GM21576 (cell line): ENCODE measurements at regions not wholly inside any gene's neighbourhood (a gene's known extent, or its start where the extent isn't known, plus 50 kb on each side); places are given as distances from the start of the nearest gene placed in this dataset.

ENCODE experiments used
- ATAC-seq: cut with Tn5 transposase; IDR thresholded peaks from one replicate; pipeline ENCODE4 v1.9.1; 2021; ENCODE audit warnings: mild to moderate bottlenecking, moderate library complexity; ENCODE audit not compliant: unreplicated experiment

DNA sequence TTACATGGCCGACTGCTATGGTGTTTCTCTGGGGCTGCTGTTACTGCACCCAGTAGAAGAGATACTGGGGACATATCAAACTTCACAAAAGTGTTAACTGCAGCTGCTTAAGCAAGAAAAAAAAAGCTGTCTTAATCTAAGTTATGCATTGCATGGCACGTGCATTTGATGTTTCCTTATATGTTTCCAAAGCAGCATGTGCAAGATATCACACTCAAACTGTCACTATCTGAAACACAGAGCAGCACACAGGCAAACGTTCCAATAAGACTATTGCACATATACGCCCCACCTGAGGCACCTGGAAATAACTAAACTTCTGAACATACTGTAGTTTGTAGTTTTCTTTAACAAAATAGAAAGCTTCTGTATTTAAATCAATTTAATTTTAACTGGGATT, 671.4 kb upstream of the ADGRL2 start:
- ATAC-seq, result no peak

DNA sequence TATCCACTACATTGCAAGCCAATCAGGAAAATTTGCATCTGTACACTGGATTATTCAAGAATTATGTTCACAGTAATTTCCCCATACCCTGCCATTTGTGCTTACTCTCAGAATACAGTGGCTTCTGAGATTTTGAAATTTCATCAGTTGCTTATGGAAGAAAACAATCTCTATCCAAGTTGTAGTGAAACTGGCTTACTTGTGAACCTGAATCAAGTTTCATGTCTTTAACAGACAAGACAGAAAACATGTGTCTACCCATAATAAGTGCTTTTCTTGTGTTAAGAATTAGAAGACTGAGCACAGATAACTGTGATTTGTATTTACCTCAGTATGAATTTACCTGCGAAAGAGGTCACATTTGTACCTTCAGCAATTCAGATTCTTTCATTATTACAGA, 672.7 kb upstream of the ADGRL2 start:
- ATAC-seq, result no peak

DNA sequence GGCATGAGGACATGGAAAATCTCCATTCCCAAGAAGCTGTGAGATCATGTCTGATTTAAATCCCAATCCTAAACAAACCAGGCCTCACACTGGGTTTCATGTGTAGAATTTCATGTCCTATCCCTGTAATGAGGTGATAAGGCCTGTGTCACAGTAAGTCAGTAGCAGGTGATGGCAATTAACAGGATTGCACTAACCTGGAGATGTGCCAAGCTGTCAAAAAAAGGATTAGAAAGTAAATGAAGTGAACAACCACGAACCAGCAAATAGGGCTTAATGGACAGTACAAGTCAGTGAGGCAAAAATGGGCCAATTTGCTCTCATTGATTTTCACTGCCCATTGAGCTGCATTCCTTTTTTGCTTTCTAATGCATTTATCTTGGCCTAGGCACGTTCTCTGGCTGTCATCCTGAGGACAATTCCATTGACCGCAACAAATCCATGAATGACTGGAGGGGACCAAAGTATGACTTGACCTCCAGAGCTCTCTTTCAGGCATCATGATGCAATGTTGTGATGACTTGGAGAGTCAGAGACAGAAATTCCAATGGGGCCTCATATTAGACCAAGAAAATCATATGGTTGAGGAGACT, 673.6 kb upstream of the ADGRL2 start:
- no peak for ATAC-seq

DNA sequence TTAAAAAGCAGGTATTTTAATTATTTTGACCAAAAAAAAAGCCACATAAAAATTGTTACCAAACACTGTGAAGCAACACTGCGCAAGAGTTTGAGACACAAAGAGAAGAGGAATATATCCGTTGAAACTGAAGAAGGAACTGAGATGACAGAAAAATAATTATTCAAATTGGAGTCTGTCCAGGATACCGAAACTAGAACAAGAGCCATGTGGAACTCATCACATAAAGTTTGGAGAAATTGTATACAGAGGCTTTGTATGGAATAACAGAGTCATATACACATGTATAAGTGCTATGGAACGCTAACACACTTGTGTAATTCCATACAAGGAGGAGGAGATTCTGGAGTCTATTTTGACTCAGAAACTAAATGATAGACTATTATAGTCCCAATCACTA, 675.1 kb upstream of the ADGRL2 start:
- no peak for ATAC-seq

DNA sequence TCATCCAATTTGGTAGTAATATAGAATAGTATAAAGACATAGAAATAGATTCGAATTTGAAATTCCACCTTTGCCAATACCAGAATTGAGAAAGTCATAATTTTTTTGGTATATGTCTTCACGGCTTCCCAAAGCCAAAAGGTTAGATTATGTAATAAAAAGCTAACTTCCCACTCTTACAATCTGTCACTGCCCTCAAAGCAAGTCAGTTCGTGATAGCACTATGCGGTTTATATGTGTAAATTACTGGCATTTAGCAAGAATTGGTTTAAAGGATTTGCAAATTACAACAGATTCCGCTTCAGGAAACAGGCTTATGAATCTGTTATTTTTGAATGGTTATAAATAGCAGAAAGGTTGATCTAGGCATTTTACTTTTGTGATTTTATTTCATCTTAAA, 679.4 kb upstream of the ADGRL2 start:
- no peak for ATAC-seq

DNA sequence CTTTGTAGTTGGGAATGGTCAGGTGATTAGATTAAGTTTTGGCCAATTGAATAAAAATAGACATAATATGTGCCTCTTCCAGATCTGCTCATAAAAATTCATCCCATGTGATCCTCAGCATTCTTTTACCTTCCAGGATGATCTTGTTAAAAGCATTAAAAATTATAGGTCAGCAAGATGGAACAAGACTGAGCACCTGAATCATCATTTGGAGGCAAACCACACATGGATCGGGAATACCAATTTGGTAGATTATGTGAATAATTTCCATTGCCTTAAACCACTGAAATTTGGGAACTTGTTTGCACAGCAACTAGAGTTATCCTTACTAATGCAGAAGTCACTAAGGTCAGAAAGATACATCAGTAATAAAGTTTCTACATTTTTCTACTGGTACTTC, 681.4 kb upstream of the ADGRL2 start:
- no peak for ATAC-seq

DNA sequence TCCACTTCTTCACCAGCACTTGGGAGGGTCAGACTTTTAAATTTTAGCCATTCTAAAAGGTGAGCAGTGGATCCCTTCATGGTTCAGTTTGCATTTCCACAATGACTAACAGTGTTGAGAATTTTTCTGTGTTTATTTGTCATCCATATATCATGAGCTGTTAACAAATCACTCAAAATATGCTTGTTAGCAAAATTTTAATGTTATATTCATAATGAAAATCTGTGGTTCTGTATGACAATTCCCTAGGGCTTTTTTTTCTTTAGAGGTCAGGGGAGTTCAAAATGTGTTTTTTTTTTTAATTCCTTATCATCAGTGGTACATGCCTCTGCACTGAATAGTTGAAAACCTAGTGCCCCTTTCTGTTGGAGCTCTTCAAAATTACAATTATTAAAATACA, 682.2 kb upstream of the ADGRL2 start:
- no peak for ATAC-seq

DNA sequence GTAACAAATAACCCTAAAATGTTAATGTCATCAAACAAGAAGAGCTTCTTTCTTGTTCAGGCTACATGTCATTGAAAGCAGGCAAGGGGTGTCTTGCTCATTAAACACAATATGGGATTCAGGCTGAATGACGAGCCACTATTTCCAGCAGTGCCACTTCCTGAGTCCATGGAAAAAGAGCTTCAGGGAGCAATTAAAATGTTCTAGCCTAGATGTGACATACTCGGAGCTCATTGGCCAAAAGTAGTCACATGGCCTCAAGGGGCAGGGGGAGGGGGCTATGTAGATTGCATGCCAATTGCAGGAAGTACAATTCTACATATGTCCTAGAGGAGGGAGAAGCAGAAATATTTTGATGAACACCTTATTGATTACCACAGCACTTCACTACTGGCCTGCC, 685.3 kb upstream of the ADGRL2 start:
- ATAC-seq, result no peak

DNA sequence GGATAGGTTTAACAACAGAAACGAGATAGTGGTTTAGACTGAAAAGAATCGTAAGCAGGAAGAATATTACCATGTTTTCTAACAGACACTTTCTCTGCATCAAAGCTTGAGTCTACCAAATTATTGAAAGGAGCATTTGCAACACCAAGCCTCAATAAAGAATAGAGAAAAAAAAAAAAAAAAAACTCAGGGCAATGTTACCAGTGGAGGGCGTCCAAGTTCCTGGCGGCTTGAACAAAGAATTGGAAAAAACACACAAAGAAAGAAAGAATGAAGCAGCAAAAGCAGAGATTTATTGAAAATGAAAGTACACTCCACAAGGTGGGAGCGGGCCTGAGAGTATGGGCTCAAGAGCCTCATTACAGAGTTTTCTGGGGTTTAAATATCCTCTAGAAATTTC, 686.5 kb upstream of the ADGRL2 start:
- no peak for ATAC-seq

DNA sequence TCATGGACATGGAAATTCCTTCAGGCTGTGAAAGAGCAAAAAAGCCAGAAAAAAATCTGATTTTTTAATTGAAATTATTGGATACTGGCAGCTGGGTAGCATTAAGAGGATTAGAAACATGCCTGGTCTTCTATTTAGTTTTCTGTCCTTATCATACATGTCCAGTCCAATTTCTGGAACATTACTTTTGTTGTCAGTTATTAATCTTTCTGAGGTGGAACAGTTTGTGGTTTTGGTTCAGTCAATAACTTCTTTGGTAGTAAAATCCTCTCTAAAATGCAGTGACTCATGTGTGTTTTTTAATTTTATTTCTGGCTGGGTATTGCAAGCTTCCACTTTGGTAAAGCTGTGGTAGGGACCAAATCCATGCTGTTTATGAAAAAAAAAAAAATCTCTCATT, 687.0 kb upstream of the ADGRL2 start:
- no peak for ATAC-seq

DNA sequence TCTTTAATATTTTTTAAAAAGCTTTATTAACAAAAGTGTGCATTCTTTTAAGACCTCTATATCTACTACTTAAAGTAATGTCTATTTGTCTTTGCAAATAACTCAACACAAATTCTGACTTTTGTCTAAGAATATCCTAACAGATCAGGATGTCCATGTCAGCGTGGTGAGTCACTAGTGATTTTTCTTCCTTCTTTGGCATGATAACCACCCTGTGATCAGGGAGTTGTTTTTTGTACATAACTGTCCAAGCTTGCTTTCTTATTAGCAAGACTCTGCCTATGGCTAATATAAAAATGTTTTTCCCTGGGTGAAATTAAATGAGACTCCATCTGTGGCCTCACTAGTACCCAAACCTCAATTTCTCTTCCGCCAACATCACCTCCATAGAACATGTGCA, 688.9 kb upstream of the ADGRL2 start:
- no peak for ATAC-seq

DNA sequence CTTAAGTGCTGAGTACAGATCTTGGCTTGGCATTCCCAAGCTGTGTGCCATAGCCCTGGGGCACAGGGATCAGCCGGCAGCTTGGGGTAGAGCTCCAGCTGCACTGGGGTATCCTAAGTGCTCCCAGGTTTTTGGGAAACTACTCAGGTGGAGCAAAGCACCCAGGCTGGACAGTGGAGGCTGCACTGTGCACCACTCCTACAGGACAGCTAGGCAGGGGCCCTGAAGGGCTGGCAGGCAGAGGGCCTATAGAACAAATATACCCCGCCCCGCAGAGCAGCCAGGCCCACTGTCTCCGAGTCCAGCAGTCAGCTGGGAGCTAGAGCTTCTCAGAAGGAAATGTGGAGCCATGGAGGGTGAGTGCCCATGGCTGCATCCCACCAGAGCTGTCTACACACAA, 691.7 kb upstream of the ADGRL2 start:
- ATAC-seq, result no peak

DNA sequence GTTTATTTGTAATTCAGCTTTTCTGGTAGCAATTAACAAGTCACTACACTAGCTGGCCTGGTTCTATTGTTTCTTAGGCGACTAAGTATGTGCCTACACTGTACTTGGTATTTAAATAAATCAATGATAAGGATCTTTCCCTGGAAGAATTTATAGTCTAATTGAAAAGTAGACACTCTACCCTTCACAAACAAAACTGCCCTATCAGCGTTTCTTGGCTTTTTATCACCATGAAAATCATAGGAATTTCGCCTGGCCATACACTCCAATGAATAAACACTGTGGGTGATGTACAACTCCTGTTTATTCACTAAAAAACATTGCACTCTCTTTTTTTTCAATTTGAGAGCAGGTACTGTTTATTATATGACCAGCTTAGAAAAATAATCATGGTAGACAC, 702.9 kb upstream of the ADGRL2 start:
- ATAC-seq, result no peak

DNA sequence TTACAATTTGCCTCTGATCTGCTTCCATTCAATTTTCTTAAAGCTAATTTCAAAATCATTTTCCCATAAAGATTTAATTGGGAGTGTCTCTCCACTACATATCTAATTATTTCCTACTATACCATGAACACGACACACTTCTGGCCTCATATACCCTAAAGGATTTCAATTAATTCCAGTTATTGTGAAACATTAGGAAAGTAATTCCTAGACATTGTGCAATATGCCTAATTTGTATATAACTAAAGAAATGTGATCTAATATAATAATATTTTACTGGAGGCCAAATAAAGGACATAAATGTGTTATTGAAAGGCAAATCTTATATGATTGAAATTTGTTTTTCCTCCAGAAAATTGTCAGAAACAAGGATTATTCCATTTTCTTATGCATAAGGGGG, 727.2 kb upstream of the ADGRL2 start:
- ATAC-seq, result no peak

DNA sequence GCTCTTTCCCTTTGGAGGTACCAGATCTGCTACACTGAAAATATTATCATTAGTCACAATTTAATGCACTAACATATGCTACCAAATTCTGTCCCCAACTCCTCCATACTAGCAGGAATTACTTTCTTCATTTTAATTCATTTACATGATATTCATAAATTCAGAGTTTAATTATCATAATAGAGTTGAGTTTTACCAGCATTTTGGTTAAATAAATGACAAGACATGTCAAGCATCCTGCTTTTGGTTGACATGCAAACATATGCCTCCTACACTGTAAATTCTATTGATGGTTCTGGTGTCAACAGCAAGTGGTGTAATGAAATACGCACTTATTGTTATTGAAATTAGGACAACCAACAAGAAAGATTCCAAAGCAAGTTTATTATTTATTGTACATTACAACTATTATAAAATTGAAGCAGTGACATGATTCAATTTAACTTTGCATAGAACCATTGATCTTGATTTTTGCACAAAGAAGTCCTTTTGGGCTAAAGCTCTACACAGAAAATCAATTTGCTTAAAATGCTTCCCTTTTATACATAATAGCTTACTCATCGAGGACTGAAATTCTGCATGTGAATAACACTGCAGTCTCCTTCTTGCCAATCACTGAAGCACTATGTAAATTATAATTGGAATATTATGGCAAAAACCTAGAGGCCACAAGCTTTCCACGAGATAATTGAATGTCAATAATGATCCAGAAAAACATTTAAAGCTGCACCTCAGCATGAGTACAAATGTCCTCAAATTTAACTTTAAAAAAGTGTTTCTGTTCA, 728.6 kb upstream of the ADGRL2 start:
- ATAC-seq, result no peak

DNA sequence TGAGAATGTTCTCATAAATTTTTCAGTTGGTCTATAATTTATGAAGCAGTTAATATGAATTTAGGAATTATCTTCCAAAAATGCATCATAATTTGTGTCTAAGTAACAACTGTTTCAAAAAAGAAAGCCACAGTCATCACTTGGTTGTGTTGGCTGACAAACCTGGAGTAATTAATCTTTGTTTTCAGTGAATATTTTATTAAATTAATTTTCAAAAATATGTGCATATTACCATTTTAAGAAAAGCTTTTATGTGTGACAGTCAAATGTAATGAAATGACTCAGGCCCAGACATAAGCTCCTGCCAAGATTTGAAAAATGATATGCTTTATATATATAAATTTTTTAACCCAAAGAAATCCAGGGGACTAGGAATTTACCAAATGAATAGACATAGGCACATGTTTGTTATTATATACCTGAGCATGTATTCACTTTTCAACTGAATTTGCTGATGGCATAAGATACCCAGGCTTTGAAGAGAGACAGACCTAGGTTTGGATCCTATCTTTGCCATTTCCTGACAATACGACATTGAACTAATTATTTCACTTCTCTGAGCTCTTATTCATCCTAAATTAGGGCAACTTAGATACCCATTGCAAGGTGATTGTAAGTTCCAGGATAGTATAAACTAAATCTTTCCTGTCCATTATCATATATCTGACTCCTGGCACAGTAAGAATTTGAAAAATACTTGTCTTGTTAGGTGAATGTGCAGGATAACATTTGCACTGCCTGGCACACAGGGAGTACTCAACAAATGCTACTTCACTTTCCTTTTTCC, 729.5 kb upstream of the ADGRL2 start:
- ATAC-seq, result no peak

DNA sequence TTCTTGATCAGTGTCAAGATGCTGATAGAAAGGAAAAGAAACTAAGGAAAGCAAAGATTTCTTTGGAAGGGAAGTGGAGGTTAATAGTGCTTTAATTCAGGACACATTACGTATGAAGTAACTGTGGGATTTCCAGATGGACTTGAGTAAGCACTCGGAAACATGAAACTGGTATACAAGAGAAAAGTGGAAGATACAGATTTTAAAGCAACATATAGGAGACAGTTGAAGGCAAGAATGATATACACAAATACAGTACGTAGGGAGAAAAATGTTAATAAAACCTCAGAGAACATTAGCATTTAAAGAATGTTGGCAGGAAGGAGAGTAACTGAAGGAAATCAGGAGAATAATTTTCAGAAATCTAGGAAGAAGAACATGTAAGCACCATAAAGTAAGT, 730.9 kb upstream of the ADGRL2 start:
- ATAC-seq, result no peak

DNA sequence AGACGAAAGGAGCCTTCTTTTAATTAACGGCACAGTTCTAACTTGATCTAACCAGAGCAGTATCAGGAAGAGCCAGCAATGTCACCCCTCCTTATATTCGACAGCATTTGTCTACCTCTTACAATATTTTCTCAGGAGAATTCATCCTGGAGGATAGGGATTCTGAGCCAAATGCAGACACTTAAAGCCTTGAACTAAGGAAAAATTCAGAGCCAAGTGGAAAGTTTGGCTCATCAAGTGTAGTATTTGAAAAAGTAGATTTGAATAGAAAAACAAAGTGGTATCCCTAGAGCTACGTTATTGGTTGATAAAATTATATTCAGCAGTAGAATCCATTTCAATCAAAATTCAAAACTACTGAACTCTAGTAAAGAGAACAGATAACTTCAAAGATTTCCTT, 732.0 kb upstream of the ADGRL2 start:
- ATAC-seq, result no peak

DNA sequence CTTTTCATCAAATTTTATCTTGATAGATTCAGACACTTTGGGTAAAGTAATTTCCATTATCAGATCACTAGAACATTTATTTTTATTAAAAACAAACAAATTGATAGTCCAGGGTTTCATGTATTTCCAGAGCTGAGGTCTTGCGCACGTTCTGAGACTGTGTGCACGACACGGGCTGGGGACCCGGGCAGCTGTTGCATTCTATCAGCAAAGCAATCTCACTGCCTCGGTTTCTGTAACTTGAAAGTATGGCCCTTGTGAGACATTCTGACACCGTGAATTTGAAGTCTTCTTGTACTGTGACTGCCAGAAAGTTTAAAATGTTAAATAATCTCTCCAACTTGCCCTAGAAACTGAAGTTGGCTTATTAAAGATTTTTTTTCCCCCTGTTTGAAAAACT, 746.9 kb upstream of the ADGRL2 start:
- ATAC-seq, result no peak

DNA sequence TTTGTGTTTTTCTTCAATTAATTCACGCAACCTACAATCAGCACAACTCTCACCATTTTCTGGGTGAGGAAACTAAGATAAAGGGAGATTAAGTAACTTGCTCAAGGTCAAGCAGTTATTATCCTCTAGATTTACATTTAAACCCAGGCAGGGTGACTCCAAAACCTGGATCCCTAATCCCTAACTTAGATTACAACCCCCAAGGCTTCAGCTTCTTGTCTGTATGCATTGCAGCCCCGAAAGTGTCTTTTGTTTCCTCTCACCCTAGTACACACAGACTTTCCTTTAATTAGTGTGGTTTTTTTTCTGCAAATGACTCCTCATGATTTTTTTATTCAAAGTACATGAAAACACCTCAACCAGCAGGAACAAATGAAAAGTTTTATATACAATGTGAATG, 748.6 kb upstream of the ADGRL2 start:
- ATAC-seq, result no peak

DNA sequence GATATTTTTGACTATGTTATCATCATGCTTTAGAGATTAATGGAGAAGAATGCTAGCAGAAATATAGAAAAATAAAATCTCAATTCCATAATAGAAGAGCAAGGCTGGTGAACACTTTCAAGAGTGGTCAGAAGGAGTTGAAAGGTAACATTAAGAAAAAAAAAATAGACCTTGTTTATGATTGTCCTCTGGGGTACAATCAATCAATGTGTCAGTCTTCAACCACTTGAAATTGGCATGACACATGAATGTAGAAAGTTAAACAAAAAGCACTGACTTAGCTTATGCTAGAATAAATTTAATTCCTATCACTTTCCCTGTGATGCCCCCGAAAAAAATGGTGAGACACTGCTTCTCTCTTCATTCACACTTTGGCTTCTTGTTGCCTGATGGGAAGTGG, 750.3 kb upstream of the ADGRL2 start:
- ATAC-seq, result no peak

DNA sequence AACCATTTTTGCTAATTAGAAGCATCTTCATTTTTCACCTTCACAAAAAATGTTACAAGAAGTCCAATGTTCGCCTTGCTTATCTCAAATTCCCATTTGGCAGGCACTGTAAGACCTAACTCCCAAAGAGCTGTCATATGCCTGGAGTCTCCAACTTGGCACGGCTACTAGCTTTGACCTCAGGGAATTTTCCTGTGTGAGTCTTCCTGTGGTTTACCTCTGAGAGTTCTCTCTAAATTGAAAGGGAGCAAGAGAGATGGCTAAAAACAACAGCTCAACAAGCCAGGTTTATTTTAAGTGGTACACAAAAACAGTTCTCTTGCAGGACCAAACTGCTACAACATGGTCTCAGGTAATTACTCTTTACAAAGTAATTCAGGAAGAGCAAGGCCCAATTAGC, 756.0 kb upstream of the ADGRL2 start:
- ATAC-seq, result no peak
